ENCODE measurements at regions not wholly inside any gene's neighbourhood (a gene's known extent, or its start where the extent isn't known, plus 50 kb on each side); places are given as distances from the start of the nearest gene placed in this dataset.

DNA sequence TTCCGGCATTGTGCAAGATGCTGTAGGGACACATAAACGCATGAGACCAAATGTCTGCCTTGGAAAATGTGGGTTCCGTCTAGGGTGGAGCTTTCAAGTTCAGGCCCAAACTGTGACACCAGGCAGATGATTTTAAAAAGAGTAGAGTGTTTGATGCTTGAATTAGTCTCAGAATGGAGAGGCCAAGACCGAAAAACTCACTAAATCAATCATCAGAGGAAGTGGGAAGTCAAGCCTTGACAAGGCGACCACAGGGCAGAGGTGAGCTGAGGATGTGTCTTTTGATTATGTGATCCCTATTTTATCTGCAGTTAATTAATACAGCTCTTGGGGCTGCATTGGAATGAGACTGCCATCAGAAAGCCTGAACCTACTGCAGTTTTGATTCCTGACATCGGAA lies 275.4 kb downstream of the ABHD5 start:
- Histone ChIP-seq H3K4me3 (replicated peaks; ENCODE audit: insufficient read depth, low read length) (no peak overlapping the region), H3K27me3 (ENCODE audit: insufficient read depth, poor library complexity, severe bottlenecking) (no peaks in the 10 kb centered on the region), H3K27ac (replicated peaks) (no peak overlapping the region)
- no peak for DNase-seq (ENCODE audit: low read depth in 1 of 2, low spot score in 1 of 2)
- TF ChIP-seq POLR2AphosphoS5 (IDR thresholded peaks at IDR 0.05; ENCODE audit: low read depth) (no peak), SPI1 (IDR thresholded peaks at IDR 0.05; ENCODE audit: borderline replicate concordance, low read depth) (no peak), GABPA (IDR thresholded peaks at IDR 0.05; ENCODE audit: low read depth) (no peak)
- TF ChIP-seq, protein P1, sequence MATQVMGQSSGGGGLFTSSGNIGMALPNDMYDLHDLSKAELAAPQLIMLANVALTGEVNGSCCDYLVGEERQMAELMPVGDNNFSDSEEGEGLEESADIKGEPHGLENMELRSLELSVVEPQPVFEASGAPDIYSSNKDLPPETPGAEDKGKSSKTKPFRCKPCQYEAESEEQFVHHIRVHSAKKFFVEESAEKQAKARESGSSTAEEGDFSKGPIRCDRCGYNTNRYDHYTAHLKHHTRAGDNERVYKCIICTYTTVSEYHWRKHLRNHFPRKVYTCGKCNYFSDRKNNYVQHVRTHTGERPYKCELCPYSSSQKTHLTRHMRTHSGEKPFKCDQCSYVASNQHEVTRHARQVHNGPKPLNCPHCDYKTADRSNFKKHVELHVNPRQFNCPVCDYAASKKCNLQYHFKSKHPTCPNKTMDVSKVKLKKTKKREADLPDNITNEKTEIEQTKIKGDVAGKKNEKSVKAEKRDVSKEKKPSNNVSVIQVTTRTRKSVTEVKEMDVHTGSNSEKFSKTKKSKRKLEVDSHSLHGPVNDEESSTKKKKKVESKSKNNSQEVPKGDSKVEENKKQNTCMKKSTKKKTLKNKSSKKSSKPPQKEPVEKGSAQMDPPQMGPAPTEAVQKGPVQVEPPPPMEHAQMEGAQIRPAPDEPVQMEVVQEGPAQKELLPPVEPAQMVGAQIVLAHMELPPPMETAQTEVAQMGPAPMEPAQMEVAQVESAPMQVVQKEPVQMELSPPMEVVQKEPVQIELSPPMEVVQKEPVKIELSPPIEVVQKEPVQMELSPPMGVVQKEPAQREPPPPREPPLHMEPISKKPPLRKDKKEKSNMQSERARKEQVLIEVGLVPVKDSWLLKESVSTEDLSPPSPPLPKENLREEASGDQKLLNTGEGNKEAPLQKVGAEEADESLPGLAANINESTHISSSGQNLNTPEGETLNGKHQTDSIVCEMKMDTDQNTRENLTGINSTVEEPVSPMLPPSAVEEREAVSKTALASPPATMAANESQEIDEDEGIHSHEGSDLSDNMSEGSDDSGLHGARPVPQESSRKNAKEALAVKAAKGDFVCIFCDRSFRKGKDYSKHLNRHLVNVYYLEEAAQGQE (IDR thresholded peaks at IDR 0.05; ENCODE audit: insufficient replicate concordance, low read depth), result no peak
- TF ChIP-seq, protein P2, sequence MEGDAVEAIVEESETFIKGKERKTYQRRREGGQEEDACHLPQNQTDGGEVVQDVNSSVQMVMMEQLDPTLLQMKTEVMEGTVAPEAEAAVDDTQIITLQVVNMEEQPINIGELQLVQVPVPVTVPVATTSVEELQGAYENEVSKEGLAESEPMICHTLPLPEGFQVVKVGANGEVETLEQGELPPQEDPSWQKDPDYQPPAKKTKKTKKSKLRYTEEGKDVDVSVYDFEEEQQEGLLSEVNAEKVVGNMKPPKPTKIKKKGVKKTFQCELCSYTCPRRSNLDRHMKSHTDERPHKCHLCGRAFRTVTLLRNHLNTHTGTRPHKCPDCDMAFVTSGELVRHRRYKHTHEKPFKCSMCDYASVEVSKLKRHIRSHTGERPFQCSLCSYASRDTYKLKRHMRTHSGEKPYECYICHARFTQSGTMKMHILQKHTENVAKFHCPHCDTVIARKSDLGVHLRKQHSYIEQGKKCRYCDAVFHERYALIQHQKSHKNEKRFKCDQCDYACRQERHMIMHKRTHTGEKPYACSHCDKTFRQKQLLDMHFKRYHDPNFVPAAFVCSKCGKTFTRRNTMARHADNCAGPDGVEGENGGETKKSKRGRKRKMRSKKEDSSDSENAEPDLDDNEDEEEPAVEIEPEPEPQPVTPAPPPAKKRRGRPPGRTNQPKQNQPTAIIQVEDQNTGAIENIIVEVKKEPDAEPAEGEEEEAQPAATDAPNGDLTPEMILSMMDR (IDR thresholded peaks at IDR 0.05; ENCODE audit: insufficient read depth, low read length), result no peak

DNA sequence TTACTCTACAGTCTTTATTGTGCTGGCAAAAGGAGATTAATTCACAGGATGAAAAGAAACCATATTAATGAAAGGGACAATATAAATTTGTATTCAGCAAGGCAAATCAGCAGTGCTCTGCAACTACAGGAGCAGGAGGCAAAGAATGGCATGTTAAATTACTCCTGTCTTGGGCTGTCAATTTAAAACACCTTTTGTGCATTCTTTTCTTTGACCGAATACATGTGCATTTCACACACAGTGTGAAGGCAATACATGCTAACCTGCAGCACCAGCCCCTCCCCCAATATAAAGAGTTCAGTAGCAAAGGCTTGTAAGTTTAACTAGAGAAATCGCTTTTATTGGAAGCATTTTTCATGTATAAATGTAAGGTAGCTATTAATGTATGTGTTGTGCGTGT lies 275.2 kb upstream of the TOPAZ1 start:
- no peak overlapping the region for H3K27ac ChIP-seq (replicated peaks)
- no peak for TF ChIP-seq POLR2AphosphoS5 (IDR thresholded peaks at IDR 0.05; ENCODE audit: low read depth)
- TF ChIP-seq, protein P1 (IDR thresholded peaks at IDR 0.05; ENCODE audit: insufficient replicate concordance, low read depth), result no peak
- no peak for TF ChIP-seq GABPA (IDR thresholded peaks at IDR 0.05; ENCODE audit: low read depth)
- TF ChIP-seq, protein P2 (IDR thresholded peaks at IDR 0.05; ENCODE audit: insufficient read depth, low read length), result no peak
- TF ChIP-seq SPI1 (IDR thresholded peaks at IDR 0.05; ENCODE audit: borderline replicate concordance, low read depth), result no peak
- H3K27me3 ChIP-seq (ENCODE audit: insufficient read depth, poor library complexity, severe bottlenecking), result no peaks in the 10 kb centered on the region
- no peak overlapping the region for H3K4me3 ChIP-seq (replicated peaks; ENCODE audit: insufficient read depth, low read length)
- DNase-seq (ENCODE audit: low read depth in 1 of 2, low spot score in 1 of 2), result no peak

- no peak for DNase-seq (ENCODE audit: low read depth in 1 of 2, low spot score in 1 of 2)
Observed at GRCh38 chr3:43968465-43968864, 273.2 kb upstream of the TOPAZ1 start.

More at GRCh38 chr3:43968465-43968864, 273.2 kb upstream of the TOPAZ1 start:
- TF ChIP-seq SPI1 (IDR thresholded peaks at IDR 0.05; ENCODE audit: borderline replicate concordance, low read depth) (no peak), GABPA (IDR thresholded peaks at IDR 0.05; ENCODE audit: low read depth) (no peak), POLR2AphosphoS5 (IDR thresholded peaks at IDR 0.05; ENCODE audit: low read depth) (no peak)
- TF ChIP-seq, protein P2 (IDR thresholded peaks at IDR 0.05; ENCODE audit: insufficient read depth, low read length), result no peak
- TF ChIP-seq, protein P1 (IDR thresholded peaks at IDR 0.05; ENCODE audit: insufficient replicate concordance, low read depth), result no peak
- Histone ChIP-seq H3K27me3 (ENCODE audit: insufficient read depth, poor library complexity, severe bottlenecking) (no peaks in the 10 kb centered on the region), H3K27ac (replicated peaks) (no peak overlapping the region), H3K4me3 (replicated peaks; ENCODE audit: insufficient read depth, low read length) (no peak overlapping the region)

All from HL-60 (cell line).